WTC11 (cell line): ENCODE measurements at regions not wholly inside any gene's neighbourhood (a gene's known extent, or its start where the extent isn't known, plus 50 kb on each side); places are given as distances from the start of the nearest gene placed in this dataset.
A peak's percentile ranks its signal among the peaks of the same experiment; 100 is the strongest.

ENCODE experiments used
- ATAC-seq: fragments of 200-7000 bp; cut with Tn5 transposase; 2 replicates; pipeline ENCODE4 v1.10.0; 2021; ENCODE audit warnings: mild to moderate bottlenecking, moderate library complexity
- CTCF ChIA-PET: fragments of 300-600 bp; sonication (Branson Sonifier 250); formaldehyde crosslinking; loops from one replicate; lab custom pipeline; 2021; ENCODE audit warnings: antibody characterized with exemption; lab: Charles Lee
- POLR2A ChIA-PET: fragments of 350-600 bp; sonication (Branson Sonifier 250); formaldehyde crosslinking; loops from one replicate; lab custom pipeline; 2021; ENCODE audit warnings: antibody characterized with exemption; lab: Charles Lee
- DNase-seq: peaks from one replicate; pipeline ENCODE4 v3.0.0; 2021; ENCODE audit warnings: low spot score
- H3K27ac Mint-ChIP-seq: 2 replicates; pipeline ENCODE4 v1.8.0; 2021; ENCODE audit warnings: mixed read lengths
- H3K27me3 Mint-ChIP-seq: 2 replicates; pipeline ENCODE4 v1.8.0; 2021; ENCODE audit warnings: low read depth, mild to moderate bottlenecking, moderate library complexity, mixed read lengths
- H3K36me3 Mint-ChIP-seq: 2 replicates; pipeline ENCODE4 v1.8.0; 2021; ENCODE audit warnings: mixed read lengths
- H3K4me1 Mint-ChIP-seq: 2 replicates; pipeline ENCODE4 v1.8.0; 2022; ENCODE audit warnings: mixed read lengths
- H3K4me3 Mint-ChIP-seq: 2 replicates; pipeline ENCODE4 v1.8.0; 2021; ENCODE audit warnings: mild to moderate bottlenecking, moderate library complexity, mixed read lengths
- H3K9me3 Mint-ChIP-seq: 2 replicates; pipeline ENCODE4 v1.8.0; 2021; ENCODE audit warnings: mixed read lengths
- CBFB ChIP-seq: sonication (generic); formaldehyde crosslinking; IDR thresholded peaks from 2 replicates; pipeline ENCODE4 v1.8.1; 2022; ENCODE audit warnings: mild to moderate bottlenecking, low read depth, missing genetic modification reagents
- CREB1 ChIP-seq: sonication (generic); formaldehyde crosslinking; IDR thresholded peaks from 2 replicates; pipeline ENCODE4 v1.8.0; 2023; ENCODE audit warnings: mild to moderate bottlenecking, missing genetic modification reagents
- E2F1 ChIP-seq: sonication (generic); formaldehyde crosslinking; IDR thresholded peaks from 2 replicates; pipeline ENCODE4 v1.8.0; 2022; ENCODE audit warnings: mild to moderate bottlenecking, missing genetic modification reagents
- GABPB1 ChIP-seq: sonication (generic); formaldehyde crosslinking; IDR thresholded peaks from 2 replicates; pipeline ENCODE4 v1.8.1; 2023; ENCODE audit warnings: mild to moderate bottlenecking, missing genetic modification reagents
- KAT7 ChIP-seq: sonication (generic); formaldehyde crosslinking; IDR thresholded peaks from 2 replicates; pipeline ENCODE4 v1.8.1; 2023; ENCODE audit warnings: missing genetic modification reagents, mild to moderate bottlenecking, borderline replicate concordance
- NR2C2 ChIP-seq: sonication (generic); formaldehyde crosslinking; IDR thresholded peaks from 2 replicates; pipeline ENCODE4 v1.8.0; 2022; ENCODE audit warnings: mild to moderate bottlenecking, missing genetic modification reagents
- NR3C1 ChIP-seq: sonication (generic); formaldehyde crosslinking; conservative IDR thresholded peaks from 2 replicates; pipeline ENCODE4 v1.8.1; 2023; ENCODE audit warnings: low read depth, mild to moderate bottlenecking, missing genetic modification reagents
- RELA ChIP-seq: sonication (generic); formaldehyde crosslinking; IDR thresholded peaks from 2 replicates; pipeline ENCODE4 v1.8.1; 2022; ENCODE audit warnings: missing genetic modification reagents, mild to moderate bottlenecking, borderline replicate concordance
- TEAD4 ChIP-seq: sonication (generic); formaldehyde crosslinking; IDR thresholded peaks from 2 replicates; pipeline ENCODE4 v1.8.0; 2022; ENCODE audit warnings: mild to moderate bottlenecking, missing genetic modification reagents
- ZNF281 ChIP-seq: sonication (generic); formaldehyde crosslinking; IDR thresholded peaks from 2 replicates; pipeline ENCODE4 v1.8.0; 2023; ENCODE audit warnings: mild to moderate bottlenecking, missing genetic modification reagents
- TF ChIP-seq, protein P1 (sequence below): sonication (generic); formaldehyde crosslinking; IDR thresholded peaks from 2 replicates; pipeline ENCODE4 v1.8.1; 2023; ENCODE audit warnings: mild to moderate bottlenecking, missing genetic modification reagents, moderate library complexity
- TF ChIP-seq, protein P2 (sequence below): sonication (generic); formaldehyde crosslinking; IDR thresholded peaks from 2 replicates; pipeline ENCODE4 v1.8.1; 2023; ENCODE audit warnings: mild to moderate bottlenecking, missing genetic modification reagents, borderline replicate concordance
- TF ChIP-seq, protein P3 (sequence below): fragments of 250-450 bp; sonication (Bioruptor Pico); conservative IDR thresholded peaks from 2 replicates; pipeline ENCODE4 v1.9.0; 2021; ENCODE audit warnings: mild to moderate bottlenecking
- TF ChIP-seq, protein P4 (sequence below): sonication (generic); formaldehyde crosslinking; IDR thresholded peaks from 2 replicates; pipeline ENCODE4 v1.8.1; 2023; ENCODE audit warnings: mild to moderate bottlenecking, missing genetic modification reagents
- TF ChIP-seq, protein P5 (sequence below): fragments of 250-450 bp; sonication (Bioruptor Pico); IDR thresholded peaks from 2 replicates; pipeline ENCODE4 v1.9.0; 2021; ENCODE audit warnings: mild to moderate bottlenecking
- TF ChIP-seq, protein P6 (sequence below): sonication (generic); formaldehyde crosslinking; IDR thresholded peaks from 2 replicates; pipeline ENCODE4 v1.8.1; 2022; ENCODE audit warnings: low read depth, mild to moderate bottlenecking, moderate library complexity, missing genetic modification reagents, borderline replicate concordance

DNA sequence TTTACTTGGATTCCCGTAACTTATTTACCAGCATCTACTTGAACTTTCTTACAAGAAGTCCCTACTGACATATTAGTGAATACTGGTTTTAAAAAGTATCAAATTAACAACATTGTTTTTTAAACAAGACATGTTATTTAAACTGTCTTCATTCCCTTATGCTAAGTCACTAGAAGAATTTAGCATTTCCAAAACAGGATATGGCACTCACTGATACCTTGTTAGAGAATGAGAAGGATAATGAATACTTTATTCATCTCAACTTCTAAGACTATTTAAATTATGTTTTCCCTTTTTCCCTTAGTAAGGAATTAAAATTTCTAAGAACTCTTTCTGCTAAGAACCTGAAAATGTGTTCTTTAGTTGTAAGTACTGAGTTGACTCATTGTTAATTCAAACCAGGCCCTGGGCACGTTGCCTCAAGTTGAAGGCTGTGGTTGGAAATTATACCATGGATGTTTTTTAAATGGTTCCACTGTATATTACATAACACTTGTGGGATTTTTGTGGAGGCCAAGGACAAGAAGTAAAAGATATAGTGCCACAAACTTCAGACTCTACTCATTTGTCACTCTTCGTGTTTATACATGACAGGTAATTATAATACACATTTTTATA is 219.0 kb upstream of the EDIL3 start:
- ATAC-seq: no peak
- POLR2A ChIA-PET: no interaction called here
- DNase-seq: no peak
- CTCF ChIA-PET: no interaction called here
- H3K4me1 Mint-ChIP-seq: peaks cover 66% of the 10 kb centered on the region
- H3K4me3 Mint-ChIP-seq: no peak overlapping the region
- H3K36me3 Mint-ChIP-seq: no peaks in the 10 kb centered on the region
- no peaks in the 10 kb centered on the region for H3K27me3 Mint-ChIP-seq
- peak overlapping the region; percentile 94 for H3K27ac Mint-ChIP-seq
- TF ChIP-seq, protein P1, sequence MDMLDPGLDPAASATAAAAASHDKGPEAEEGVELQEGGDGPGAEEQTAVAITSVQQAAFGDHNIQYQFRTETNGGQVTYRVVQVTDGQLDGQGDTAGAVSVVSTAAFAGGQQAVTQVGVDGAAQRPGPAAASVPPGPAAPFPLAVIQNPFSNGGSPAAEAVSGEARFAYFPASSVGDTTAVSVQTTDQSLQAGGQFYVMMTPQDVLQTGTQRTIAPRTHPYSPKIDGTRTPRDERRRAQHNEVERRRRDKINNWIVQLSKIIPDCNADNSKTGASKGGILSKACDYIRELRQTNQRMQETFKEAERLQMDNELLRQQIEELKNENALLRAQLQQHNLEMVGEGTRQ: no peak
- TF ChIP-seq, protein P2, sequence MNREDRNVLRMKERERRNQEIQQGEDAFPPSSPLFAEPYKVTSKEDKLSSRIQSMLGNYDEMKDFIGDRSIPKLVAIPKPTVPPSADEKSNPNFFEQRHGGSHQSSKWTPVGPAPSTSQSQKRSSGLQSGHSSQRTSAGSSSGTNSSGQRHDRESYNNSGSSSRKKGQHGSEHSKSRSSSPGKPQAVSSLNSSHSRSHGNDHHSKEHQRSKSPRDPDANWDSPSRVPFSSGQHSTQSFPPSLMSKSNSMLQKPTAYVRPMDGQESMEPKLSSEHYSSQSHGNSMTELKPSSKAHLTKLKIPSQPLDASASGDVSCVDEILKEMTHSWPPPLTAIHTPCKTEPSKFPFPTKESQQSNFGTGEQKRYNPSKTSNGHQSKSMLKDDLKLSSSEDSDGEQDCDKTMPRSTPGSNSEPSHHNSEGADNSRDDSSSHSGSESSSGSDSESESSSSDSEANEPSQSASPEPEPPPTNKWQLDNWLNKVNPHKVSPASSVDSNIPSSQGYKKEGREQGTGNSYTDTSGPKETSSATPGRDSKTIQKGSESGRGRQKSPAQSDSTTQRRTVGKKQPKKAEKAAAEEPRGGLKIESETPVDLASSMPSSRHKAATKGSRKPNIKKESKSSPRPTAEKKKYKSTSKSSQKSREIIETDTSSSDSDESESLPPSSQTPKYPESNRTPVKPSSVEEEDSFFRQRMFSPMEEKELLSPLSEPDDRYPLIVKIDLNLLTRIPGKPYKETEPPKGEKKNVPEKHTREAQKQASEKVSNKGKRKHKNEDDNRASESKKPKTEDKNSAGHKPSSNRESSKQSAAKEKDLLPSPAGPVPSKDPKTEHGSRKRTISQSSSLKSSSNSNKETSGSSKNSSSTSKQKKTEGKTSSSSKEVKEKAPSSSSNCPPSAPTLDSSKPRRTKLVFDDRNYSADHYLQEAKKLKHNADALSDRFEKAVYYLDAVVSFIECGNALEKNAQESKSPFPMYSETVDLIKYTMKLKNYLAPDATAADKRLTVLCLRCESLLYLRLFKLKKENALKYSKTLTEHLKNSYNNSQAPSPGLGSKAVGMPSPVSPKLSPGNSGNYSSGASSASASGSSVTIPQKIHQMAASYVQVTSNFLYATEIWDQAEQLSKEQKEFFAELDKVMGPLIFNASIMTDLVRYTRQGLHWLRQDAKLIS (CRISPR knock-in tag): no peak
- TF ChIP-seq CREB1 (CRISPR knock-in tag) (no peak), NR3C1 (CRISPR knock-in tag) (no peak), ZNF281 (CRISPR knock-in tag) (no peak), NR2C2 (CRISPR knock-in tag) (no peak), E2F1 (CRISPR knock-in tag) (no peak), RELA (CRISPR knock-in tag) (no peak), GABPB1 (CRISPR knock-in tag) (no peak), KAT7 (CRISPR knock-in tag) (no peak), CBFB (CRISPR knock-in tag) (no peak), TEAD4 (CRISPR knock-in tag) (no peak)
- TF ChIP-seq, protein P3, sequence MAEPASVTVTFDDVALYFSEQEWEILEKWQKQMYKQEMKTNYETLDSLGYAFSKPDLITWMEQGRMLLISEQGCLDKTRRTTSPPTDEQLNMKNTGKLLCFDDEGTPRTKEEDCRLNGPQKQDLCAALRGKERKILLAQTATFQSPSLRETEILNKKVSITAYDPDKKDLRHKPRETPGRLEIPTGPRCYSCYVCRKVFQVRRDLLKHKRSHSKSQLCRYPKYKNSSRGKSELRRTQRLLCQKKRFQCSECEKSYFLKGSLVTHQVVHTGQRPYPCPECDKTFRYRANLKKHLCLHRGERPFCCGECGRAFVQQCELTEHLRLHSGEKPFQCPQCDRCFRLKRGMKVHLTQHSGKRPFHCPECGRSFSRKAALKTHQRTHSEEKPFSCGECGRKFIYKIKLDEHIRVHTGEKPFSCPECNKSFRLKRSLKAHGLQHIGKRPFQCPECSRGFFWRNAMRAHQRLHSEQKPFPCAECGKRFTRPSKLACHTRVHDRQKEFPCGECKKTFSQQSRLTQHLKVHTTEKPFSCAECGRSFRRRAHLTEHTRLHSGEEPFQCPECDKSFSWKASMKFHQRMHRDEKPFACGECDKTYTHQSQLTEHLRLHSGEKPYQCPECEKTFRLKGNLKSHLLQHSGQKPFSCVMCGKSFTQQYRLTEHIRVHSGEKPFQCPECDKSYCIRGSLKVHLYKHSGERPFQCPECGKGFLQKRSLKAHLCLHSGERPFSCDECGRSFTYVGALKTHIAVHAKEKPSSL (CRISPR knock-in tag): no peak
- TF ChIP-seq, protein P4, sequence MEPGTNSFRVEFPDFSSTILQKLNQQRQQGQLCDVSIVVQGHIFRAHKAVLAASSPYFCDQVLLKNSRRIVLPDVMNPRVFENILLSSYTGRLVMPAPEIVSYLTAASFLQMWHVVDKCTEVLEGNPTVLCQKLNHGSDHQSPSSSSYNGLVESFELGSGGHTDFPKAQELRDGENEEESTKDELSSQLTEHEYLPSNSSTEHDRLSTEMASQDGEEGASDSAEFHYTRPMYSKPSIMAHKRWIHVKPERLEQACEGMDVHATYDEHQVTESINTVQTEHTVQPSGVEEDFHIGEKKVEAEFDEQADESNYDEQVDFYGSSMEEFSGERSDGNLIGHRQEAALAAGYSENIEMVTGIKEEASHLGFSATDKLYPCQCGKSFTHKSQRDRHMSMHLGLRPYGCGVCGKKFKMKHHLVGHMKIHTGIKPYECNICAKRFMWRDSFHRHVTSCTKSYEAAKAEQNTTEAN: no peak
- TF ChIP-seq, protein P5, sequence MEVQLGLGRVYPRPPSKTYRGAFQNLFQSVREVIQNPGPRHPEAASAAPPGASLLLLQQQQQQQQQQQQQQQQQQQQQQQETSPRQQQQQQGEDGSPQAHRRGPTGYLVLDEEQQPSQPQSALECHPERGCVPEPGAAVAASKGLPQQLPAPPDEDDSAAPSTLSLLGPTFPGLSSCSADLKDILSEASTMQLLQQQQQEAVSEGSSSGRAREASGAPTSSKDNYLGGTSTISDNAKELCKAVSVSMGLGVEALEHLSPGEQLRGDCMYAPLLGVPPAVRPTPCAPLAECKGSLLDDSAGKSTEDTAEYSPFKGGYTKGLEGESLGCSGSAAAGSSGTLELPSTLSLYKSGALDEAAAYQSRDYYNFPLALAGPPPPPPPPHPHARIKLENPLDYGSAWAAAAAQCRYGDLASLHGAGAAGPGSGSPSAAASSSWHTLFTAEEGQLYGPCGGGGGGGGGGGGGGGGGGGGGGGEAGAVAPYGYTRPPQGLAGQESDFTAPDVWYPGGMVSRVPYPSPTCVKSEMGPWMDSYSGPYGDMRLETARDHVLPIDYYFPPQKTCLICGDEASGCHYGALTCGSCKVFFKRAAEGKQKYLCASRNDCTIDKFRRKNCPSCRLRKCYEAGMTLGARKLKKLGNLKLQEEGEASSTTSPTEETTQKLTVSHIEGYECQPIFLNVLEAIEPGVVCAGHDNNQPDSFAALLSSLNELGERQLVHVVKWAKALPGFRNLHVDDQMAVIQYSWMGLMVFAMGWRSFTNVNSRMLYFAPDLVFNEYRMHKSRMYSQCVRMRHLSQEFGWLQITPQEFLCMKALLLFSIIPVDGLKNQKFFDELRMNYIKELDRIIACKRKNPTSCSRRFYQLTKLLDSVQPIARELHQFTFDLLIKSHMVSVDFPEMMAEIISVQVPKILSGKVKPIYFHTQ: no peak
- TF ChIP-seq, protein P6, sequence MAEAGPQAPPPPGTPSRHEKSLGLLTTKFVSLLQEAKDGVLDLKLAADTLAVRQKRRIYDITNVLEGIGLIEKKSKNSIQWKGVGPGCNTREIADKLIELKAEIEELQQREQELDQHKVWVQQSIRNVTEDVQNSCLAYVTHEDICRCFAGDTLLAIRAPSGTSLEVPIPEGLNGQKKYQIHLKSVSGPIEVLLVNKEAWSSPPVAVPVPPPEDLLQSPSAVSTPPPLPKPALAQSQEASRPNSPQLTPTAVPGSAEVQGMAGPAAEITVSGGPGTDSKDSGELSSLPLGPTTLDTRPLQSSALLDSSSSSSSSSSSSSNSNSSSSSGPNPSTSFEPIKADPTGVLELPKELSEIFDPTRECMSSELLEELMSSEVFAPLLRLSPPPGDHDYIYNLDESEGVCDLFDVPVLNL: no peak
- 0 out of 2 replicates have a peak, but pooled peaks cover 3% of the 10 kb centered on the region for H3K9me3 Mint-ChIP-seq
